B cell (primary cell): ENCODE measurements at regions not wholly inside any gene's neighbourhood (a gene's known extent, or its start where the extent isn't known, plus 50 kb on each side); places are given as distances from the start of the nearest gene placed in this dataset.

Experiments
- CTCF ChIP-seq: fragments of 200-600 bp; IDR thresholded peaks from one replicate; pipeline ENCODE4 v1.8.0; 2022; ENCODE audit warnings: antibody characterized with exemption, mild to moderate bottlenecking
- EZH2 ChIP-seq: IDR thresholded peaks from 2 replicates; pipeline ENCODE4 v1.6.1; 2012; ENCODE audit warnings: borderline replicate concordance, low read depth, mild to moderate bottlenecking, moderate library complexity, low read length; ENCODE audit not compliant: insufficient read depth, poor library complexity, severe bottlenecking

DNA sequence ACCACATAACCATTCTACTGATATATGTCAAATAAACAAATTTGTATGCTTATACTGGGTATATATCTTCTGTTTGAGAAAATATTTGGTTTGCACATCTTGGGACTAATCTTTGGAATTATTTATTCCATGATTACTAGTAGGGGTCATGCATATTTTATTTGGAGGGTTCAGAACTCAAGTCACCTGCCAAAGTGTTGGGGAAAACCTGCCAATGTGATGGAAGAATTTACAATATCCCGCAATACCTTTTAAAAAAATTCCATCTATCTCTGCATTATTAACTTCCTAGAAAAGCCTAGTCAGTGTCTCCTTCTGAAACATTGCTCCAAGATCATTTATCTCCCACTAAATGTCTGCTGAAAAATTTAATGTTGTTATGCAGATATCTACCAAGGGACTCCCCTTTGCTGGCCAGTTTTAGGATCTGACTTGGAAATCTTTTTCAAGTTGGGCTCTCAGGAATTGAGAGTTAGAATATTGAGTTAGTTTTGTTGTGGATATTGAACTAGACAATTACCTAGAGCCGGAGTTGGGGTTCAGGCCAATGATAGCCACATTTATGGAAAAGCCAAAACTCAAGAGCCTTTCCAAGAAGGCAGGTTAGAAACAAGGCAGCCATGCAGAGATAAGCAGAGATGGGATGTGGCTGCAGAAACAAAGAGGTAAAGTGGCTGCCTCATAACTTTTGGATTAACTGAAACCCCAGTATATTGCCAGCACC, 425.2 kb downstream of the ADAMTS20 start:
- no peak for TF ChIP-seq CTCF
- TF ChIP-seq EZH2: no peak
